ENCODE measurements at regions not wholly inside any gene's neighbourhood (a gene's known extent, or its start where the extent isn't known, plus 50 kb on each side); places are given as distances from the start of the nearest gene placed in this dataset.

- no CpG with 5 or more reads among the region's 1 CpG for WGBS (ENCODE audit: extremely low coverage, insufficient read length, low lambda C conversion rate)
- H3T11ph ChIP-seq (ENCODE audit: low read length): no peak overlapping the region
- no peak overlapping the region for H2BK20ac ChIP-seq (ENCODE audit: low read depth, low read length, poor library complexity, severe bottlenecking)
- H3K27me3 Mint-ChIP-seq (ENCODE audit: low read depth): no peaks in the 10 kb centered on the region
- no peak overlapping the region for H4K8ac ChIP-seq (replicated peaks; ENCODE audit: insufficient read length, low read depth, low read length)
- H2AK5ac ChIP-seq (ENCODE audit: insufficient read length, low read length): no peak overlapping the region
- no peaks in the 10 kb centered on the region for H3K4me1 ChIP-seq (ENCODE audit: insufficient read depth, low read length)
- H3K79me2 ChIP-seq (ENCODE audit: insufficient read depth, low read length): no peaks in the 10 kb centered on the region
- no peak overlapping the region for H2BK120ac ChIP-seq (ENCODE audit: low read depth, low read length, poor library complexity, severe bottlenecking)
- no peak overlapping the region for H2AFZ ChIP-seq (ENCODE audit: low read length)
- H4K91ac ChIP-seq (ENCODE audit: insufficient read length, low read depth, low read length): no peak overlapping the region
- no peak overlapping the region for H4K5ac ChIP-seq (ENCODE audit: insufficient read length, low read depth, low read length)
- H3K27me3 ChIP-seq (ENCODE audit: insufficient read depth, low read length): no peaks in the 10 kb centered on the region
- H3K27ac ChIP-seq (ENCODE audit: insufficient read length, low read depth, low read length): no peak overlapping the region
- DNase-seq: no peak
- no peak overlapping the region for H3K23ac ChIP-seq (ENCODE audit: insufficient read length, low read depth, low read length)
- no peaks in the 10 kb centered on the region for H3K9me3 ChIP-seq (ENCODE audit: control insufficient read depth, low read depth, low read length)
- no peak overlapping the region for H2BK12ac ChIP-seq (ENCODE audit: insufficient read length, low read depth, low read length)
- H3K4ac ChIP-seq (ENCODE audit: low read depth, low read length): no peak overlapping the region
- H3K9me3 Mint-ChIP-seq: peaks cover 0 to 2% of the 10 kb centered on the region in 2 experiments; a peak in 2 of 5 replicates
- H3K4me1 Mint-ChIP-seq: no peaks in the 10 kb centered on the region
- H3K18ac ChIP-seq (ENCODE audit: insufficient read length, low read depth, low read length): no peak overlapping the region
- no peak overlapping the region for H3K9ac ChIP-seq (ENCODE audit: extremely low read depth, insufficient read length, low read length)
- no peak overlapping the region for H3K14ac ChIP-seq (ENCODE audit: insufficient read depth, low read length)
- no peak overlapping the region for H2BK15ac ChIP-seq (ENCODE audit: low read depth, low read length)
- no peak overlapping the region for H3K27ac Mint-ChIP-seq
- no peaks in the 10 kb centered on the region; a peak in 1 of 7 replicates for H3K36me3 Mint-ChIP-seq (ENCODE audit: insufficient read depth in 1 of 3, low read depth in 3 of 3)
- H3K56ac ChIP-seq (ENCODE audit: insufficient read length, low read depth, low read length): no peak overlapping the region
- H3K79me1 ChIP-seq (ENCODE audit: insufficient read depth, low read depth, low read length, poor library complexity, severe bottlenecking): no peaks in the 10 kb centered on the region
- no peak overlapping the region for H3K4me3 Mint-ChIP-seq
- no peak for TF ChIP-seq CTCF (conservative IDR thresholded peaks at IDR 0.05)
- H4K20me1 ChIP-seq (ENCODE audit: control insufficient read depth, insufficient read depth, insufficient read length): no peaks in the 10 kb centered on the region
- H3K4me2 ChIP-seq (ENCODE audit: insufficient read depth, insufficient read length, low read length): no peak overlapping the region
- no peaks in the 10 kb centered on the region for H3K23me2 ChIP-seq (ENCODE audit: insufficient read length, low read depth, low read length, poor library complexity, severe bottlenecking)
- H2BK5ac ChIP-seq (ENCODE audit: insufficient read length, low read length): no peak overlapping the region
Observed at GRCh38 chr4:165556383-165556782, 177.6 kb downstream of the CPE start.

Measured in H9 (cell line).